HG03378 (cell line): ENCODE measurements at regions not wholly inside any gene's neighbourhood (a gene's known extent, or its start where the extent isn't known, plus 50 kb on each side); places are given as distances from the start of the nearest gene placed in this dataset.
A peak's percentile ranks its signal among the peaks of the same experiment; 100 is the strongest.
"Not testable (repeated sequence)": the region's sequence is repeated elsewhere in the genome, so short reads cannot be mapped to it uniquely, and the experiment has no call there.

Experiments
- ATAC-seq: cut with Tn5 transposase; IDR thresholded peaks from one replicate; pipeline ENCODE4 v1.9.1; 2021; ENCODE audit warnings: mild to moderate bottlenecking, moderate library complexity; ENCODE audit not compliant: unreplicated experiment

DNA sequence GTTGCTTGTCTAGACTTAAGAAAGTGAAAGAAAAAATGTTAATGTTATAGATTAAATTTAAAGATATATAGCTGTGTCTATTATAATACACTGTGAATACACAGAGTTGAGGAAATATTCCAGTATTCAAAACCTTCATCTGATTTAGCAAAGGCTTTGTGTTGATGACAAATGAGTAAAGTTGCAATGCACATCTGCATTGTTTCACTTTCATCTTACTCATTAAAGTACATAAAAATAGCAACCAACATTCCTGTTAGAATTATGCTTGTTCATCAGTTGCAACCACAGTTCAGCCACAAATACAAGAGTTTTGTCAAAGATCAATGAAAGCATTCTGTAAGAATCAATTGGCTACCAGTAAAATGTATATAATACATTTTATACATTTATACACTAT, 346.4 kb upstream of the SLC7A11 start:
- no peak for ATAC-seq

DNA sequence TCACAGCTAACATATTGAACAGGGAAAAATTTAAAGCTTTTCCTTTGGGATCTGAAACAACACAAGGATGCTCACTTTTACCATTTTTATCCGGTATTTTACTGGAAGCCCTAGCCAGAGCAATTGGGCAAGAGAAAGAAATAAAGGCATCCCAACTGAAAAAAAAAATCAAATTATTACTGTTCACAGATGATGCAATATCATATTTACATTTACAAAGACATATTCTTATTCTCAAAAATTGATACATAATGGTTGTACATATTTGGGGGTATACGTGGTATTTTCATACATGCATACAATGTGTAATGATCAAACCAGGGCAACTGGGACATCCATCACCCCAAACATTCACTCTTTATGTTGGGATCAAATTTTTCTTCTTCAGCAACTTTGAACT, 337.0 kb upstream of the SLC7A11 start:
- ATAC-seq = no peak

DNA sequence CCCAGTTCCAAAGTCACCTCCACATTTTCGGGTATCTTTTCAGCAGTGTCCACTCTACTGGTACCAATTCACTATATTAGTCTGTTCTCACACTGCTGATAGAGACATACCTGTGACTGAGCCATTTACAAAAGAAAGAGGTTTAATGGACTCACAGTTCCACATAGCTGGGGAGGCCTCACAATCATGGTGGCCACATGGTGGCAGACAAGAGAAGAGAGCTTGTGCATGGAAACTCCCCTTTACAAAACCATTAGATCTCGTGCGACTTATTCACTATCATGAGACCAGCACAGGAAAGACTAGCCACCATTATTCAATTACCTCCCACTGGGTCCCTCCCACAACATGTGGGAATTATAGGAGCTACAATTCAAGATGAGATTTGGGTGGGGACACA, 335.7 kb upstream of the SLC7A11 start:
- ATAC-seq = not testable (repeated sequence)

DNA sequence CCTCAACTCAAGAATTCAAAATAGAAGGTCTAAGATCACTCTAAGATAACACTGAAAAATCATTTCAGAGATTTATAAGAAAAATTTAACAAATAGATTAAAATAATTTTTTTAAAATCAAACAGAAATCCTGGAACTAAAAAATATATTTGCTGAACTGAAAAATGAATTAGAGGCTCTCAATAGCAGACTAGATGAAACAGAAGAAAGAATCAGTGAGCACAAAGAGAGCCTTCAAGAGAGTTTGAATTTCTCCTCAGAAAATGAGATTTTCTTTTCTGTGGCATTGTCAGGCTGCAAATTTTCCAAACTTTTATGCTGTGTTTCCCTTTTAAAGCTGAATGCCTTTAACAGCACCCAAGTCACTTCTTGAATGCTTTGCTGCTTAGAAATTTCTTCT, 335.0 kb upstream of the SLC7A11 start:
- no peak for ATAC-seq

DNA sequence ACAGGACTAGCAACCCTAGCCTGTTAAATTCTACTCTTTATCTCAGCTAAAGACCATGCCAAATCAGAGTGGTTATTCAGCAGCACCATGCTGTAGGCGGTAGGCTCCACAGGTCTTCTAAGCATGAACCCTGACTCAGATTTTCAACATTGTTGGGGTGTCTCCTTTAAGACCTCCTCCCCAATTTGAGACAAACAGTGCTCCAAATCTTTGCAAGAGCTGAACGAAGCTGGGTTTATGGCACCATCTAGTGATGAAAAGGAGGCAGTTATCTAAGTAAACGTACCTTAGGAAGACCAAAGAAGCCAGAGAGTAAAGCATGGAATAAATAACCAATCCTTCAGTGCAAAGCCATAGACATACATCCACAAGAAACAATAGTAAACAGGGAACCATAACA, 334.5 kb upstream of the SLC7A11 start:
- ATAC-seq = peak; percentile 50

DNA sequence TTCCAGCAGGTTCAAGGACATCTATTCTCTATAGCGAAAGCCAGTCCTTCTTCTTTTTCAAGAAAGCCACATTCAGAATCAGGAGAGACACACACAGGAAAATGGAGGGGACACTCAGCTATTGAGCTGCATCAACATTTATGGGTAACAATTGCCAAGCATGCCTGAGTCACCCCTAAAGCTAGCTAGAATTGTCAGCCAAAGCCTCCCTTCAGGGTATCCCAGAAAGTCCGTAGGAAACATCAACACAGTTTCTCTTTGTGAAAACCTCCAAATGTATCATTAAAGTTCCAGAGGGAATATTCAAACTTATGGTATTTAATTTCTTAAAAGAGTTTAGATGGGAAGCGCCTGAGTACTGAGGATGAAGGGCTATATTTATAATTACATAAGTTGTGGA, 331.1 kb upstream of the SLC7A11 start:
- ATAC-seq = no peak

DNA sequence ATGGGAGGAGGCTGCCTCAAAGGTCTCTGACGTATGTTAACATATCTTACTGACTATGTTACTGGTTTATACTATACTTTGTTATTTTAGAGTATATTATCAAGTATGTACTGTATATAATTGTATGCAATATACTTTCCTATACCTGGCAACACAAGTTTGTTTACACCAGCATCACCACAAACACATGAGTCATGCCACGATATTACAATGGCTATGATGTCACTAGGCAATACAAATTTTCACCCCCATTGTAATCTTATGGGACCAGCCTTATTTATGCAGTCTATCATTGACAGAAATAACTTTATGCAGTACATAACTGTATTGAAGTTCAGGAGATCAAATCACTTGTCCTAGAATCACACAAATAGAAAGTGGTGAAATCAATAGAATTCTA, 329.9 kb upstream of the SLC7A11 start:
- ATAC-seq = no peak

DNA sequence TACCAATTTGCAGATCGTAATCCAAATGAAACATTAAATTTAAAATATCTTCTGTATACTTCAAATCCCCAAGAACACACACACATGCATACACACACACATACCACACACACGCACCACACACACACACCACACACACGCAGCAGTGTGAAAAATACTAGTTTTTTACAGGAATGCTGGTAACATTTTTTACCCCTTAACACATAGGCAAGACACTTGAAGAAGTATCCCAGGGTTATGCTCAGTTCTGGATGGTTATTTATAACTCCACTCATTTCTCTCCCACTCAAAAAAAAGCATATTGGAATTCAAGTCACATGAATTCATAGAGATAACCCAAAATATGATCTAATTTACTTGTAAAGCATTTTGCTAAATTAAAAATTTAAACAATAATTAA, 325.5 kb upstream of the SLC7A11 start:
- no peak for ATAC-seq

DNA sequence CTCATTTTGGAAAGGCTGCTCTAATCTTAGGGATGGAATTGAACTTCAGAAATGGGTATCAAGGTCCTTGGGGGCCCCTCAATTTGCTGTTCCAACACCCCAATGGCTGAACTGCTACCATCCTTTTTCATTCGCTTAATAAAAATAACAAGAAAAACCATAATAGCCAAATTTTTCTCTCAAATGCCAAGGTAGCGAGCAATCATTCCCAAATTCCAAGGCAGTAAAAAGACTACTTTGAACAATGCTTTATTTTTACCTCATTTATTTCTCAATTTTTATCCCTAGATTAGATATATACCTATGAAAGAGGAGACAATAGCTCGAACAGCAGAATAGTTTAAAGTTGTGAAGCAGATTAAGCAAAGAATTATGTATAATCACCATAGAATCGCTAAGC, 323.4 kb upstream of the SLC7A11 start:
- no peak for ATAC-seq

DNA sequence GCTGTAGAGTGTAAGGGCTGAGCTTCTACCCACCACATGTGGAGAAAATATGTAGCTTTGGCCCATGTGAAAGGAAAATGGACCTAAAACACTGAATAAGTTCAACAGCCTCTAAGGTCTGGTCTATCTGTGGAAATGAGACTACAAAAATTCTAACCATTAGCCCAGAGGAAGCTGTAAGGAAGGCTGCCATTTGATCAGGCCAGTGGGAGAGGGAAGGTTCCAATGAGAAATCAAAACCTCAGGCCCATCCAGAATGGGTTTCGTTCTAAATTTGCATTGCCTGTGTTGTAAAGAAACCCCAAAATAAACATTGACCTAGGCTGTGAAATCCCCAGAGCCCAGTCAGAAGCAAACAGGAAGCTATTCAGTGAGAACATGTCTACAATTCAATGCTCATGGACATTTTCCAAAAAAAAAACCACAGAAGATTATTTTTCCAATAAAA, 320.4 kb upstream of the SLC7A11 start:
- no peak for ATAC-seq

DNA sequence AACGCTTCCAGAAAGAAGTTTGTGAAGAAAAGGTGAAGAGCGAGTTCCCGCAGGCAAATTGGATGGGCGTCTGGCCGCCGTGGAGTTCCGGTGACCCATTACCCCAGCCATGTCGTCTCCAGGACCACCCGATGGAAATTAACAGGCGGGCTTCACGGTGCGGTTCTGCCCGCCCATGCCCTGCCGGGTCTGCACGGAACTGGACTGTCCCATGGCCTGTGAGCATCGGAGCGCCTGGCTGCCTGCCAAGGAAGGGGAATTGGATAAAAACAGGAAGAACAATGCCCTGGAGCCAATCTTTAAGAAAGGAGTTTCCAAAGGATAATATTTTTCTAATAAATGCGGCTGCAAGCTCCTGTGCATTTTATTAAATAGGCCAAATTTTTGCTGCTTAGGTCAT, 319.8 kb upstream of the SLC7A11 start:
- no peak for ATAC-seq

DNA sequence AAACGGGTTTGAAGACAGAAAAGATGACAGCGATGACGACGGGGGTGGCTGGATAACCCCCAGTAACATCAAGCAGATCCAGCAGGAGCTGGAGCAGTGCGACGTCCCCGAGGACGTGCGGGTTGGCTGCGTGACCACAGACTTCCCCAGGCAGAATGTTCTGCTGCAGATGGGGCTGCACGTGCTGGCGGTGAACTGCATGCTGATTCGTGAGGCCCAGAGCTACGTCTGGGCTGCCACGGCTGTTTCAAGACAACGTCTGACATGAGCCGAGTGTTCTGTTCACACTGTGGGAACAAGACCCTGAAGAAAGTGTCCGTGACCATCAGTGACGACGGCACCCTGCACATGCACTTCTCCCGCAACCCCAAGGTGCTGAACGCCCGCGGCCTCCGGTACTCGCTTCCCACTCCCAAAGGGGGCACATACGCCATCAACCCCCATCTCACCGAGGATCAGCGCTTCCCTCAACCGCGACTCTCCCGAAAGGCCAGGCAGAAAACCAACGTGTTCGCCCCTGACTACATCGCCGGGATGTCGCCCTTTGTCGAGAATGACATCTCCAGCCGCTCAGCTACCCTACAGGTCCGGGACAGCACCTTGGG, 319.2 kb upstream of the SLC7A11 start:
- no peak for ATAC-seq

DNA sequence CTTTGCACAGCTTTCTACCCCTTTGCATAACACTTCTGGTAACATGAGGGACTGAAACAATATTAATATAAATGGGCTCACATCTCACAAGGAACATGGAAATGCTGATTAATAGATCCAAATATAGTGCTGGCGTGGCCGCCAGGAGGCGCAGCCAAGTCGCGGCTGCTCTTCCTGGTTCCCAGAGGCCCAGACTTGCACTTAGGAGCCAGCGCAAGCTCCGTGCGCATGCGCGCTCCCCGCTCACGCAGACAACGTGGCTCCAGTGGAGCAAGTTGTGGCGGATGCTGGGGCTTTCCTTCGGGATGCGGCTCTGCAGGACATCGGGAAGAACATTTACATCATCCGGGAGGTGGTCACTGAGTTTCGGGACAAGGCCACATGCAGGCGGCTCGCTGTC, 318.3 kb upstream of the SLC7A11 start:
- ATAC-seq = no peak

DNA sequence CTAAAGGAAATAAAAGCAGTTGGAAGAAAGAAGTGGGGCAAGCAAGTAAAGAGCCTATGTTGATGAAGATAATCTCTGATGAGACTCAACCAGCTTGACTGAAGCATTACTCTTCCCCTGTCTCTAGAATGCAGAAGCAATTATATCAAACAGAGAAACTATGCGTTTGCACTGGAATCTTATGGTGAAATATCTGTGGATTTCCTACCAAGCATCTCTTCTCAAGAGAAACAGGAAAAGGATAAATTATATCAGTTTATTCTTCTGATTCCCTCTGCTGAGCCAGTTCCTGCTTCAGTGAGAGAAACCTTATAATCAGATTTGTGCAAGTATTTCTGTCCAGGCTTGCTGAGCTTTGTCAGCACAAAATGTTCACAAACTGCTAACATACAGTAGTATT, 316.7 kb upstream of the SLC7A11 start:
- ATAC-seq = no peak

DNA sequence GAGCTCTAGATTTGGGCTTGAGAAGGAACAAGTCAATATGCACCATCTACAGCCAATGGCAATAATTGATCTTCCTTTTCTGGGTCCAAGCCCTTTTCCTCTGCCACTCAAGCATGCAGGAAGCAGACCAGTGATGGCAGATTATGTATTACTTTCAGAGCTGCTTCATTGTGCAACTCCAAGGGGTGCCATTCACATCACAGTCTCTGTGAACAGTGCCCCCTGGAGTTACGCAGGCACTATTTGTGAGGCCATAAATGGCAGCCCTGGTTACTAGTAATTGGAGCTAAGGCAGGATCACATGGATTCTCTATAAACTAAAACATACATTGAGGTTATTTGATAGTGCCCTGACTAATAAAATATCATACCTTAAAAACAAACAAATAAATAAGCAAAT, 313.4 kb upstream of the SLC7A11 start:
- ATAC-seq = peak; percentile 87

DNA sequence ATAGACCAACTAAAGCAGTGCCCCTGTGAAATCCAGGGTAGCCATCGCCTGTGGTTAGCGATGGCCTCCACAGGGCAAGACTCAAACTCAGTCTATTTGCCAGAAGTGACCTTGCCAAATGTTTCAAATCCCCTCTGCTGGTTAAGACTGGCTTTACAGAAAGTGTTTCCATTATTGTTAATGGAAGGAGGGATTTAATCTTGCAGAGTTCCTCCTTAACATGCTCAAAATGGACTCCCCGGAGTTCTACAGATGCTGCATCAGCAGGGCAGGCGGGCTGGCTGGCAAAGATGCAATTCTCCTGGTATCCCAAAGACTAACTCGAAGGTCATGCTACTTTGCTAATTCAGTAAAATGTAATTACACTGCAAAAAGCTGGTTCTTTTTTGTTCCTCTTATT, 313.0 kb upstream of the SLC7A11 start:
- ATAC-seq = no peak

DNA sequence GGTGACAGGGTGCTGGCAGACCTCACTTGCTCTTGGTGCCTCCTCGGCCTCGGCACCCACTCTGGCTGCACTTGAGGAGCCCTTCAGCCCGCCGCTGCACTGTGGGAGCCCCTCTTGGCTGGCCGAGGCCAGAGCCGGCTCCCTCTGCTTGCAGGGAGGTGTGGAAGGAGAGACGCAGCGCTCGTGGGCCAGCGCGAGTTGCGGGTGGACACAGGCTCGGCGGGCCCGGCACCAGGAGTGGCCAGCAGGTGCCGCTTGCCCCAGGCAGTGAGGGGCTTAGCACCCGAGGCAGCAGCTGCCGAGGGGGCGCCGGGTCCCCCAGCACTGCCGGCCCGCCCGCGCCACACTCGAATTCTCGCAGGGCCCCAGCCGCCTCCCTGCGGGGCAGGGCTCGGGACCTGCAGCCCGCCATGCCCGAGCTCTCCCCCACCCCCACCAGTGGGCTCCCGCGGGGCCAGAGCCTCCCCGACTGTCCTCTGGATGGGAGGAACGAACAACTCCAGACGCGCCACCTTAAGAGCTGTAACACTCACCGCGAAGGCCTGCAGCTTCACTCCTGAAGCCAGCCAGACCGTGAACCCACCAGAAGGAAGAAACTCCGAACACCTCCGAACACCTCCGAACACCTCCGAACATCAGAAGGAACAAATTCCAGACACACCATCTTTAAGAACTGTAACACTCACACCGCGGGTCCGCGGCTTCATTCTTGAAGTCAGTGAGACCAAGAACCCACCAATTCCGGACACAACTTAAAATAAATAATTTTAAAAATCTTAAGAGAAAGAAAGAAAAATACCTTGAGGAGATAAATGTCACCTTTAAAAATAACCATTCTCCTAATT, 311.1 kb upstream of the SLC7A11 start:
- ATAC-seq = no peak

DNA sequence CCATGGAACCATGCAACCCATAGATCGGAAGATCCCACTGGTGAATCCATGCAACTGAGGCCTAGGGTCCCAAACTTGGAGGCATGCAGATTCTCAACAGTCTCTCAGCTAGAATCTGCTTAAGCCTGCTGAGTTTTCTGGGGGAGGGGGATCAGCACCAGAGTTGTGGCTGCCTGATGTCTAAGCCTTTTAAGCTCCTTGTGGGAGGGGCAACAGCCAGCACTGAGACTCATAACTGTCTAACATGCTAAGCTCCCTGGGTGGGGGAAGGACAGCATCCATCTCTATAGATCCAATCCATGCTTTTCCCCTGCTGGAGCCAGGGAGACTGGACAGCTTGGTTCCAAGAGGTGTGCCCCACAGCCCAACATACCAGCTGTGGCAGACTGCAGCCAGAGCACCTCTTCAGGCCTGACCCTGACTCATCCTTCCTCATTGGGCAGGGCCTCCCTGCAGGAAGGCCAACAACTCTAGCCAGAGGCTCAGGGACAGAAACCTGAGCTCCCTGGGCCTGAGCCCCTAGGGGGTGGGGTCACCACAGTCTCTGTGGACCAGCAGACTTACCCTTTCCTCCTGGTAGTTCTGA, 300.1 kb upstream of the SLC7A11 start:
- no peak for ATAC-seq

DNA sequence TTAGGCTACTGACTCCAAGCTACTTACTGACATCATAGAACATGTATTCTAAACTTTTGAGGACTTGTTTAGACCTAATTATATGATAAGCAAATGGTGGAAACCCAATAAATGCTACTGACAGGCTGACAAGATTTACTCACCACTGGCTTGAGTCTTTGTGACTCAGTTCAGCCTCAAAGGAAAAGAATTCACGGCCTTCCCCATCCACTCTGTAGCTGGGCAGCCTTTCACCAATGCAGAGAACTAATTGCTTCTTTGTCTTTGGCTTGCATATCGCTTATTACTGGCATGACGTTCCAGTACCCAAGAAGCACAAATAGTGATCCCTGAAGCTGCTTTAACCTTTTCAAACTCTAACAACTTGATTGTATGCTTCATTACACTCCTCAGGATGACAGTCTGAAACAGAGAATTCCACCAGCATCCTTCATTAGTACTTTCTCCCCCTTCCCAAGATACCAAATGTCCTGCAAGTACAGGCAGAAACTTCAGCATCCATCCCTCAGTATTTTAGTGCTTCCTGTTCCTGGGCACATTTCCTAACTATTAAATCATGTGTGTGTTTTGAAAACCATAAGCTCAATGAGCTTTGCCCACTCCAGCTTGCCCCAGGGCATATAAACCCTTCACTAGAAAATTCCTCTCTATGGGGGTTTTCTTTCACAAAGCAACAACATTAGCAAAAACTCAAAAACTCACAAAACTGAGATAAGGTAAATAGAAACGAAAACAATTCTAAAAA, 298.1 kb upstream of the SLC7A11 start:
- no peak for ATAC-seq

DNA sequence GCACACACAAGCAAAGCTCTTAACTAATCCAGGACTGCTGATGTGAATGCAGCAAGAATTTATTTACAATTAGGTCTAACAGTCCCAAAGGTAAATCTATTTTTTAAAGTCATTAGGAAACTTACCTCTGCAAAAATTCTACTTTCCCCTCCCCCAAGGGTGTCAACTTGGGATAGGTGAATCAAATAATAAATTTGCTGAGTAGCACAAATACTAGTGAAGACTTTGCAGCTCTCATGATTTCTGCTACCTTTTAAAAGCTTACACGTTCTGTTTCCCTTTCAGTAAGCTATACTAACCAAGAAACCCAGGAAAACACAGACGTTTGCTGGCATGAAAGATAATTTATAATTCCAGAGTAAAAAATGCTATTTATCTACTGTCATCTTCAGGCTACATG, 296.6 kb upstream of the SLC7A11 start:
- no peak for ATAC-seq

DNA sequence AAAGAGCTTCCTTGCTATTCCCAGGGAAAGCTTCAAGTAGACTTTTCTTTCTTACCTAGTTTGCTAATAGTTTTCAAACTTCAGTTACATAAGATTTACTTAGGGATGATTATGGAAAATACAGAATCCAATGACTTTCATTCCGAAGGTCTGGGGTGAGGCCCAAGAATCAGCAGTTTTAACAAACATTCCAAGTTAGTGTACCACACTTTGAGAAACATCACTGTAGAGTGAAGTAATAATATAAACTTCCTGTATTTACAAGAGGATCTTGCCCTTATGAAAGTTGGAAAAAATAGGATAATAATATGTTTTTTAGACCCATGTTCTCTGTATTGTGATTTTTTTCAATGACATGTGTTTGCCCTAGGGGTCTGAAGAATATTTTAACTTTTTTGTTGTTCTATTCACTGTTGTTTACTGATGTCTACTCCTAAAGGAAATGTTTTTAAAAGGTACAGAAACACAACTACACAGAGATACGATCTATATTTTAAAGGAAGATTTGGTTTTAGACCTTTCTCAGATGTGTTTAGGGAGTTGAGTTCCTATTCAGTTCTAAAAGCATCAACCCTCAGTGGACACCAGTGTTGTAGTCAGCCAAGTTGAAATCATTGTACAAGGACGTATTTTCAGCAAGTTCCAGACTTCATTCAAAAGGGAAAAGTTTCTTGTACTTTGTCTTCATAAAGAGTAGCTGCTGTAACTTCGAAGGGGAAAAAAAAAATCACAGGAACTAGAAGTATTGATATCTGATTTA, 295.8 kb upstream of the SLC7A11 start:
- no peak for ATAC-seq
